Subcutaneous abdominal adipose tissue (tissue), 5 donors: ENCODE measurements at regions not wholly inside any gene's neighbourhood (a gene's known extent, or its start where the extent isn't known, plus 50 kb on each side); places are given as distances from the start of the nearest gene placed in this dataset.

Source experiments
- H3K27ac ChIP-seq: one replicate; pipeline ENCODE4 v1.7.0; 2013; ENCODE audit warnings: low read depth, mild to moderate bottlenecking, inconsistent platforms, low read length, moderate library complexity
- H3K27me3 ChIP-seq, 5 donors: one replicate each; pipeline ENCODE4 v1.7.0; 2013; ENCODE audit warnings: low read length in 5 of 5, inconsistent platforms in 1 of 5; ENCODE audit not compliant: control insufficient read depth in 5 of 5, insufficient read depth in 4 of 5
- H3K36me3 ChIP-seq, 5 donors: one replicate each; pipeline ENCODE4 v1.7.0; 2013; ENCODE audit warnings: low read length in 5 of 5; ENCODE audit not compliant: control insufficient read depth in 5 of 5, insufficient read depth in 5 of 5
- H3K4me1 ChIP-seq, 5 donors: one replicate each; pipeline ENCODE4 v1.7.0; 2013; ENCODE audit warnings: low read length in 5 of 5, mild to moderate bottlenecking in 3 of 5, moderate library complexity in 1 of 5; ENCODE audit not compliant: control insufficient read depth in 5 of 5, insufficient read depth in 5 of 5
- H3K4me3 ChIP-seq, 5 donors: one replicate each; pipeline ENCODE4 v1.7.0; 2013; ENCODE audit warnings: low read length in 5 of 5, low read depth in 1 of 5
- H3K9ac ChIP-seq, 5 donors: one replicate each; pipeline ENCODE4 v1.7.0; 2013; ENCODE audit warnings: low read length in 5 of 5, mild to moderate bottlenecking in 4 of 5, moderate library complexity in 3 of 5
- H3K9me3 ChIP-seq, 5 donors: one replicate each; pipeline ENCODE4 v1.7.0; 2013; ENCODE audit warnings: low read length in 5 of 5; ENCODE audit not compliant: control insufficient read depth in 5 of 5
- donor health status: healthy.
- donor health status: healthy.
- donor health status: healthy.
- donor health status: healthy.
- donor health status: healthy.

- Histone ChIP-seq H3K36me3 (no peaks in the 10 kb centered on the region), H3K9ac (no peak overlapping the region), H3K4me3 (no peak overlapping the region), H3K9me3 (no peaks in the 10 kb centered on the region), H3K27me3 (no peaks in the 10 kb centered on the region), H3K27ac (no peak overlapping the region), H3K4me1 (peaks cover 0 to 11% (median 8%) of the 10 kb centered on the region in 5 donors)
Observed at GRCh38 chr2:122251158-122251557, 495.7 kb downstream of the TSN start.

GRCh38 chr2:122251566-122251965 lies 496.1 kb downstream of the TSN start:
- H3K9ac ChIP-seq = no peak overlapping the region
- H3K27me3 ChIP-seq = no peaks in the 10 kb centered on the region
- no peaks in the 10 kb centered on the region for H3K9me3 ChIP-seq
- H3K36me3 ChIP-seq = no peaks in the 10 kb centered on the region
- H3K27ac ChIP-seq = no peak overlapping the region
- peaks cover 0 to 15% (median 9%) of the 10 kb centered on the region in 5 donors for H3K4me1 ChIP-seq
- H3K4me3 ChIP-seq = no peak overlapping the region

- no peak overlapping the region for H3K27ac ChIP-seq
- no peaks in the 10 kb centered on the region for H3K27me3 ChIP-seq
- H3K9ac ChIP-seq = no peak overlapping the region
- H3K4me3 ChIP-seq = no peak overlapping the region
- H3K9me3 ChIP-seq = no peaks in the 10 kb centered on the region
- peaks cover 0 to 15% (median 9%) of the 10 kb centered on the region in 5 donors for H3K4me1 ChIP-seq
- H3K36me3 ChIP-seq = no peaks in the 10 kb centered on the region
Observed at GRCh38 chr2:122255924-122256323, 500.5 kb downstream of the TSN start.

GRCh38 chr2:122261911-122262310 lies 506.5 kb downstream of the TSN start:
- Histone ChIP-seq H3K9ac (no peak overlapping the region), H3K4me3 (no peak overlapping the region), H3K9me3 (no peaks in the 10 kb centered on the region), H3K27ac (no peak overlapping the region), H3K4me1 (peaks cover 0 to 16% (median 4%) of the 10 kb centered on the region in 5 donors), H3K36me3 (no peaks in the 10 kb centered on the region), H3K27me3 (no peaks in the 10 kb centered on the region)

GRCh38 chr2:122263746-122264145 lies 508.3 kb downstream of the TSN start:
- H3K9me3 ChIP-seq = no peaks in the 10 kb centered on the region
- no peak overlapping the region for H3K27ac ChIP-seq
- no peak overlapping the region for H3K9ac ChIP-seq
- H3K4me3 ChIP-seq = no peak overlapping the region
- H3K36me3 ChIP-seq = no peaks in the 10 kb centered on the region
- H3K27me3 ChIP-seq = no peaks in the 10 kb centered on the region
- peaks cover 0 to 16% (median 4%) of the 10 kb centered on the region in 5 donors for H3K4me1 ChIP-seq

- peaks cover 0 to 12% (median 4%) of the 10 kb centered on the region in 5 donors for H3K4me1 ChIP-seq
- H3K9me3 ChIP-seq = no peaks in the 10 kb centered on the region
- H3K27me3 ChIP-seq = no peaks in the 10 kb centered on the region
- H3K36me3 ChIP-seq = no peaks in the 10 kb centered on the region
- H3K4me3 ChIP-seq = no peak overlapping the region
- no peak overlapping the region for H3K9ac ChIP-seq
- H3K27ac ChIP-seq = no peak overlapping the region
Observed at GRCh38 chr2:122266636-122267035, 511.2 kb downstream of the TSN start.

GRCh38 chr2:122267947-122268346 lies 512.5 kb downstream of the TSN start:
- H3K36me3 ChIP-seq = no peaks in the 10 kb centered on the region
- no peaks in the 10 kb centered on the region for H3K9me3 ChIP-seq
- no peaks in the 10 kb centered on the region for H3K27me3 ChIP-seq
- H3K4me1 ChIP-seq = peaks cover 0 to 6% (median 0%) of the 10 kb centered on the region in 5 donors
- H3K9ac ChIP-seq = no peak overlapping the region
- H3K27ac ChIP-seq = no peak overlapping the region
- no peak overlapping the region for H3K4me3 ChIP-seq

- no peaks in the 10 kb centered on the region for H3K9me3 ChIP-seq
- H3K4me3 ChIP-seq = no peak overlapping the region
- no peak overlapping the region for H3K9ac ChIP-seq
Observed at GRCh38 chr2:122273785-122274419, 518.5 kb downstream of the TSN start.

GRCh38 chr2:122277956-122278355 lies 522.5 kb downstream of the TSN start:
- Histone ChIP-seq H3K27me3 (no peaks in the 10 kb centered on the region), H3K27ac (no peak overlapping the region), H3K4me1 (no peaks in the 10 kb centered on the region), H3K4me3 (no peak overlapping the region), H3K9ac (no peak overlapping the region), H3K36me3 (no peaks in the 10 kb centered on the region), H3K9me3 (peaks cover 0 to 5% (median 0%) of the 10 kb centered on the region in 5 donors)

More at GRCh38 chr2:122273785-122274419, 518.5 kb downstream of the TSN start:
- no peaks in the 10 kb centered on the region for H3K4me1 ChIP-seq
- no peaks in the 10 kb centered on the region for H3K36me3 ChIP-seq
- no peaks in the 10 kb centered on the region for H3K27me3 ChIP-seq
- H3K27ac ChIP-seq = no peak overlapping the region

- Histone ChIP-seq H3K4me3 (no peak overlapping the region), H3K36me3 (no peaks in the 10 kb centered on the region)
Observed at GRCh38 chr2:122300758-122301157, 545.3 kb downstream of the TSN start.

More at GRCh38 chr2:122300758-122301157, 545.3 kb downstream of the TSN start:
- Histone ChIP-seq H3K9me3 (peaks cover 0 to 15% (median 13%) of the 10 kb centered on the region in 5 donors), H3K27me3 (no peaks in the 10 kb centered on the region), H3K27ac (no peak overlapping the region), H3K9ac (no peak overlapping the region), H3K4me1 (no peaks in the 10 kb centered on the region)
